HCT116 (cell line): ENCODE measurements at regions not wholly inside any gene's neighbourhood (a gene's known extent, or its start where the extent isn't known, plus 50 kb on each side); places are given as distances from the start of the nearest gene placed in this dataset.

Source experiments
- ATAC-seq: fragments of 200-7000 bp; cut with Tn5 transposase; 2 replicates; pipeline ENCODE4 v1.9.1; 2020; ENCODE audit warnings: mild to moderate bottlenecking, moderate library complexity
- BruUV-seq: library from RNA; stranded (reverse); fragments of 400-500 nt; replicated peaks from 2 replicates; lab custom pipeline; 2021; lab: Mats Ljungman, UMichigan
- CTCF ChIA-PET: fragments of 300-600 bp; sonication (Branson Sonifier 250); formaldehyde crosslinking; loops from one replicate; lab custom pipeline; 2021; ENCODE audit warnings: antibody characterized with exemption; lab: Charles Lee
- POLR2A ChIA-PET: fragments of 300-600, 350-600 bp; sonication (Branson Sonifier 250); formaldehyde crosslinking; loops from one replicate; lab custom pipeline; 2021; ENCODE audit warnings: antibody characterized with exemption; lab: Charles Lee
- RAD21 ChIA-PET, 2 experiments: fragments of 300-600 bp; sonication (Branson Sonifier 250); formaldehyde crosslinking; loops; one replicate each; lab custom pipeline; 2023; ENCODE audit warnings: low total read pairs in 2 of 2; ENCODE audit not compliant: uncharacterized antibody in 2 of 2, unreplicated experiment in 2 of 2, low non-redundant PET in 1 of 2; lab: Charles Lee
- DNase-seq: peaks from one replicate; pipeline ENCODE4 v3.0.0-alpha.2; 2010; ENCODE audit warnings: low read depth, low spot score
- H2AFZ ChIP-seq: fragments of 200-600 bp; shearing (Covaris generic), sonication (generic); 2 replicates; pipeline ENCODE4 v1.6.1; 2017; ENCODE audit warnings: low read depth, mixed run types, mixed read lengths, antibody characterized with exemption, low read length; ENCODE audit not compliant: poor library complexity, severe bottlenecking
- H3K27ac ChIP-seq: 2 replicates; pipeline ENCODE4 v1.5.1; 2012; ENCODE audit warnings: low read depth, low read length
- H3K27me3 ChIP-seq: fragments of 200-600 bp; sonication (generic); 2 replicates; pipeline ENCODE4 v1.6.1; 2016; ENCODE audit warnings: mixed run types, low read length, mixed read lengths; ENCODE audit not compliant: insufficient read depth
- H3K36me3 ChIP-seq, 2 experiments: fragments of 200-500 bp in 1 of 2; fragments of 200-600 bp in 1 of 2; sonication (Bioruptor generic) in 1 of 2; sonication (generic) in 1 of 2; 2 replicates each; pipeline versions ENCODE4 v1.5.1 to v1.6.1; 2014 to 2016; ENCODE audit warnings: low read length in 2 of 2, inconsistent platforms in 1 of 2, mixed read lengths in 1 of 2, mixed run types in 1 of 2; ENCODE audit not compliant: insufficient read depth in 2 of 2, control insufficient read depth in 1 of 2
- H3K4me1 ChIP-seq, 2 experiments: fragments of 200-600 bp in 1 of 2; sonication (generic) in 1 of 2; 2 replicates each; pipeline versions ENCODE4 v1.5.1 to v1.6.1; 2012 to 2017; ENCODE audit warnings: low read length in 2 of 2, inconsistent platforms in 1 of 2, mild to moderate bottlenecking in 1 of 2, mixed read lengths in 1 of 2, mixed run types in 1 of 2, moderate library complexity in 1 of 2; ENCODE audit not compliant: insufficient read depth in 2 of 2, control insufficient read depth in 1 of 2
- H3K4me2 ChIP-seq: fragments of 200-600 bp; sonication (generic); 2 replicates; pipeline ENCODE4 v1.6.1; 2017; ENCODE audit warnings: mixed run types, low read length, mixed read lengths
- H3K4me3 ChIP-seq, 2 experiments: fragments of 200-600 bp in 1 of 2; sonication (generic) in 1 of 2; replicated peaks in 1 of 2; 2 replicates each; pipeline ENCODE4 v1.5.1; 2011 to 2016; ENCODE audit warnings: low read length in 2 of 2, control low read depth in 1 of 2, low read depth in 1 of 2, mild to moderate bottlenecking in 1 of 2, mixed read lengths in 1 of 2, mixed run types in 1 of 2
- H3K79me2 ChIP-seq: fragments of 200-600 bp; sonication (generic); 2 replicates; pipeline ENCODE4 v1.6.1; 2017; ENCODE audit warnings: mild to moderate bottlenecking, mixed run types, low read length, moderate library complexity, mixed read lengths; ENCODE audit not compliant: insufficient read depth
- H3K9ac ChIP-seq: fragments of 200-600 bp; sonication (generic); 2 replicates; pipeline ENCODE4 v1.6.1; 2016; ENCODE audit warnings: low read length, mixed read lengths
- H3K9me2 ChIP-seq: fragments of 200-600 bp; sonication (generic), shearing (Covaris generic); 2 replicates; pipeline ENCODE4 v1.6.1; 2017; ENCODE audit warnings: mixed run types, mild to moderate bottlenecking, moderate library complexity; ENCODE audit not compliant: insufficient read depth
- H3K9me3 ChIP-seq, 2 experiments: fragments of 200-500 bp in 1 of 2; fragments of 200-600 bp in 1 of 2; sonication (Bioruptor generic) in 1 of 2; sonication (generic) in 1 of 2; 2 replicates each; pipeline ENCODE4 v1.6.1; 2014 to 2017; ENCODE audit warnings: low read length in 2 of 2, mixed read lengths in 2 of 2, inconsistent platforms in 1 of 2, low read depth in 1 of 2, mild to moderate bottlenecking in 1 of 2, mixed run types in 1 of 2, moderate library complexity in 1 of 2; ENCODE audit not compliant: control insufficient read depth in 1 of 2, insufficient read depth in 1 of 2
- H4K20me1 ChIP-seq: fragments of 200-600 bp; sonication (generic), shearing (Covaris generic); 2 replicates; pipeline ENCODE4 v1.6.1; 2017; ENCODE audit warnings: mixed run types, mild to moderate bottlenecking, moderate library complexity; ENCODE audit not compliant: insufficient read depth
- CEBPB ChIP-seq: IDR thresholded peaks from 2 replicates; pipeline ENCODE4 v1.6.1; 2012; ENCODE audit warnings: low read depth
- EGR1 ChIP-seq: IDR thresholded peaks from 2 replicates; pipeline ENCODE4 v1.6.1; 2012; ENCODE audit warnings: low read depth
- ELF1 ChIP-seq: IDR thresholded peaks from 2 replicates; pipeline ENCODE4 v1.6.1; 2012; ENCODE audit warnings: low read depth, borderline replicate concordance
- EZH2 ChIP-seq: fragments of 200-600 bp; sonication (generic); IDR thresholded peaks from 2 replicates; pipeline ENCODE4 v1.6.1; 2017; ENCODE audit warnings: antibody characterized with exemption, mixed run types
- EZH2phosphoT487 ChIP-seq: fragments of 200-600 bp; IDR thresholded peaks from 2 replicates; pipeline ENCODE4 v1.6.1; 2018; ENCODE audit warnings: antibody characterized with exemption, borderline replicate concordance
- JUND ChIP-seq: IDR thresholded peaks from 2 replicates; pipeline ENCODE4 v1.6.1; 2012
- POLR2AphosphoS5 ChIP-seq: IDR thresholded peaks from 2 replicates; pipeline ENCODE4 v1.6.1; 2011; ENCODE audit warnings: mild to moderate bottlenecking, low read depth, low read length, moderate library complexity
- RAD21 ChIP-seq: IDR thresholded peaks from 2 replicates; pipeline ENCODE4 v1.6.1; 2012; ENCODE audit warnings: low read depth, mild to moderate bottlenecking
- SIN3A ChIP-seq: IDR thresholded peaks from 2 replicates; pipeline ENCODE4 v1.6.1; 2012; ENCODE audit warnings: low read depth
- SRF ChIP-seq: IDR thresholded peaks from 2 replicates; pipeline ENCODE4 v1.6.1; 2012; ENCODE audit warnings: low read depth
- ZFX ChIP-seq: fragments of 450-650 bp; IDR thresholded peaks from 2 replicates; pipeline ENCODE4 v1.6.1; 2017
- ZNF274 ChIP-seq: fragments of 200-500 bp; sonication (Bioruptor generic); IDR thresholded peaks from 2 replicates; pipeline ENCODE4 v1.6.1; 2014; ENCODE audit warnings: mild to moderate bottlenecking, low read depth, low read length, inconsistent platforms
- intact Hi-C: fragments of 100-400 bp; cut with micrococcal nuclease; formaldehyde crosslinking; loops from 2 replicates; pipeline ENCODE4 v1.10.0; 2022
- TF ChIP-seq, protein P1 (sequence below): IDR thresholded peaks from 2 replicates; pipeline ENCODE4 v1.6.1; 2011; ENCODE audit warnings: mild to moderate bottlenecking, low read length, moderate library complexity; ENCODE audit not compliant: insufficient replicate concordance; ENCODE audit errors: extremely low read depth
- TF ChIP-seq, protein P2 (sequence below): IDR thresholded peaks from 2 replicates; pipeline ENCODE4 v1.6.1; 2012
- TF ChIP-seq, protein P3 (sequence below), 3 experiments: fragments of 200-600 bp in 1 of 3; sonication (generic) in 1 of 3; IDR thresholded peaks in 2 of 3; conservative IDR thresholded peaks in 1 of 3; 2 replicates each; pipeline ENCODE4 v1.5.1; 2012 to 2017; ENCODE audit warnings: low read depth in 2 of 3, low read length in 2 of 3, antibody characterized with exemption in 1 of 3, borderline replicate concordance in 1 of 3, control low read depth in 1 of 3, mild to moderate bottlenecking in 1 of 3, mixed read lengths in 1 of 3, mixed run types in 1 of 3, moderate library complexity in 1 of 3; ENCODE audit not compliant: insufficient read depth in 1 of 3

DNA sequence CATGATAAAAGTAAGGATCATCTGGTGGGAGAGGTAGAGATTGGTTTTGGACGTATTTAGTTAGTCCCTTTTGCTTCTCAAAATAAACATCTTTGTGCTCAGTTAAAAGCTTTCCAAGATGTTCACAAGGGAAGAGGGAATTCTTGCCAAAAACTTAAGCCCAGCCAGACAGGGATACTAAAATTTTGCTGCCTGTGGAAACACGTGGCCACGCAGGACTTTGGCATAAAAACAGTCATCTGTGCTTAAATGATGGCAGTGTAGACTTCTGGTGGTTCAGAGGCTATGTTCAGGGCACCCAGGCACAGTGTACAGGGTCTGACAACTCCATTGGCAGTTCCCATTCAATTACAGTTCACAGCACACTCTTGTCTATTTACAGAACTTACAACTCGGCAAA lies 93.2 kb upstream of the JADE1 start:
- RAD21 ChIA-PET: no interaction called here

More for the DNA sequence above, 93.2 kb upstream of the JADE1 start:
- Histone ChIP-seq H3K4me3 (no peak overlapping the region), H3K27me3 (no peaks in the 10 kb centered on the region), H3K36me3 (no peaks in the 10 kb centered on the region), H3K4me1 (no peaks in the 10 kb centered on the region), H3K4me2 (no peak overlapping the region), H4K20me1 (no peaks in the 10 kb centered on the region), H3K9ac (no peak overlapping the region), H3K9me3 (no peaks in the 10 kb centered on the region), H2AFZ (no peak overlapping the region), H3K27ac (no peak overlapping the region), H3K79me2 (no peaks in the 10 kb centered on the region), H3K9me2 (no peaks in the 10 kb centered on the region)
- TF ChIP-seq EGR1 (no peak), JUND (no peak), RAD21 (no peak), EZH2phosphoT487 (no peak), SIN3A (no peak), ZFX (no peak), SRF (no peak), ZNF274 (no peak), ELF1 (no peak), POLR2AphosphoS5 (no peak), CEBPB (no peak), EZH2 (no peak)
- TF ChIP-seq, protein P1, sequence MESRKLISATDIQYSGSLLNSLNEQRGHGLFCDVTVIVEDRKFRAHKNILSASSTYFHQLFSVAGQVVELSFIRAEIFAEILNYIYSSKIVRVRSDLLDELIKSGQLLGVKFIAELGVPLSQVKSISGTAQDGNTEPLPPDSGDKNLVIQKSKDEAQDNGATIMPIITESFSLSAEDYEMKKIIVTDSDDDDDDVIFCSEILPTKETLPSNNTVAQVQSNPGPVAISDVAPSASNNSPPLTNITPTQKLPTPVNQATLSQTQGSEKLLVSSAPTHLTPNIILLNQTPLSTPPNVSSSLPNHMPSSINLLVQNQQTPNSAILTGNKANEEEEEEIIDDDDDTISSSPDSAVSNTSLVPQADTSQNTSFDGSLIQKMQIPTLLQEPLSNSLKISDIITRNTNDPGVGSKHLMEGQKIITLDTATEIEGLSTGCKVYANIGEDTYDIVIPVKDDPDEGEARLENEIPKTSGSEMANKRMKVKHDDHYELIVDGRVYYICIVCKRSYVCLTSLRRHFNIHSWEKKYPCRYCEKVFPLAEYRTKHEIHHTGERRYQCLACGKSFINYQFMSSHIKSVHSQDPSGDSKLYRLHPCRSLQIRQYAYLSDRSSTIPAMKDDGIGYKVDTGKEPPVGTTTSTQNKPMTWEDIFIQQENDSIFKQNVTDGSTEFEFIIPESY: no peak
- TF ChIP-seq, protein P2, sequence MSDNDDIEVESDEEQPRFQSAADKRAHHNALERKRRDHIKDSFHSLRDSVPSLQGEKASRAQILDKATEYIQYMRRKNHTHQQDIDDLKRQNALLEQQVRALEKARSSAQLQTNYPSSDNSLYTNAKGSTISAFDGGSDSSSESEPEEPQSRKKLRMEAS: no peak
- TF ChIP-seq, protein P3, sequence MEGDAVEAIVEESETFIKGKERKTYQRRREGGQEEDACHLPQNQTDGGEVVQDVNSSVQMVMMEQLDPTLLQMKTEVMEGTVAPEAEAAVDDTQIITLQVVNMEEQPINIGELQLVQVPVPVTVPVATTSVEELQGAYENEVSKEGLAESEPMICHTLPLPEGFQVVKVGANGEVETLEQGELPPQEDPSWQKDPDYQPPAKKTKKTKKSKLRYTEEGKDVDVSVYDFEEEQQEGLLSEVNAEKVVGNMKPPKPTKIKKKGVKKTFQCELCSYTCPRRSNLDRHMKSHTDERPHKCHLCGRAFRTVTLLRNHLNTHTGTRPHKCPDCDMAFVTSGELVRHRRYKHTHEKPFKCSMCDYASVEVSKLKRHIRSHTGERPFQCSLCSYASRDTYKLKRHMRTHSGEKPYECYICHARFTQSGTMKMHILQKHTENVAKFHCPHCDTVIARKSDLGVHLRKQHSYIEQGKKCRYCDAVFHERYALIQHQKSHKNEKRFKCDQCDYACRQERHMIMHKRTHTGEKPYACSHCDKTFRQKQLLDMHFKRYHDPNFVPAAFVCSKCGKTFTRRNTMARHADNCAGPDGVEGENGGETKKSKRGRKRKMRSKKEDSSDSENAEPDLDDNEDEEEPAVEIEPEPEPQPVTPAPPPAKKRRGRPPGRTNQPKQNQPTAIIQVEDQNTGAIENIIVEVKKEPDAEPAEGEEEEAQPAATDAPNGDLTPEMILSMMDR (IDR thresholded peaks at IDR 0.05 in 2 of 3, conservative IDR thresholded peaks at IDR 0.05 in 1 of 3; ENCODE audit: borderline replicate concordance in 1 of 3, insufficient read depth in 1 of 3, low read depth in 2 of 3, low read length in 2 of 3): no peak
- no TSS peak for BruUV-seq
- intact Hi-C loops: no loop called here
- ChIA-PET CTCF (no interaction called here), POLR2A (no interaction called here)
- no peak for DNase-seq
- ATAC-seq: no peak
